ENCODE measurements at regions not wholly inside any gene's neighbourhood (a gene's known extent, or its start where the extent isn't known, plus 50 kb on each side); places are given as distances from the start of the nearest gene placed in this dataset.
A peak's percentile ranks its signal among the peaks of the same experiment; 100 is the strongest.

- Histone ChIP-seq H3K27ac (no peak overlapping the region), H3K4me3 (no peak overlapping the region)
- intact Hi-C loops (cut with DNase I), result no loop called here
Observed at GRCh38 chr7:25947669-25948516, 204.1 kb upstream of the NFE2L3 start.

GRCh38 chr7:25949736-25950487 is 202.1 kb upstream of the NFE2L3 start:
- no peak for DNase-seq
- Histone ChIP-seq H3K27me3 (peaks cover 0 to 5% (median 0%) of the 10 kb centered on the region in 3 donors), H3K36me3 (no peaks in the 10 kb centered on the region), H3K4me3 (peak overlapping the region; percentile 38 to 75 (median 62)), H3K4me1 (peaks cover 0 to 18% (median 16%) of the 10 kb centered on the region in 4 donors), H3K27ac (peak overlapping the region in 2 of 4 donors; percentile 34 to 44), H3K9me3 (no peaks in the 10 kb centered on the region)
- TF ChIP-seq POLR2AphosphoS5 (IDR thresholded peaks at IDR 0.05), result no peak
- no peak for TF ChIP-seq CTCF (IDR thresholded peaks at IDR 0.05)
- no peak for TF ChIP-seq EP300 (IDR thresholded peaks at IDR 0.05)
- TF ChIP-seq POLR2A (IDR thresholded peaks at IDR 0.05), result no peak
- intact Hi-C loops (cut with DNase I), result loop anchor here (5.0 kb wide), 1 partner anchor 1207 kb away; the partner anchor contains the start of gene HOXA7
- WGBS, 2 donors, result 4 to 8% methylated on average over 32 of the region's 32 CpGs

More at GRCh38 chr7:25947669-25948516, 204.1 kb upstream of the NFE2L3 start:
- TF ChIP-seq POLR2AphosphoS5 (IDR thresholded peaks at IDR 0.05) (no peak), CTCF (IDR thresholded peaks at IDR 0.05) (no peak), EP300 (IDR thresholded peaks at IDR 0.05) (no peak), POLR2A (IDR thresholded peaks at IDR 0.05) (no peak)
- Histone ChIP-seq H3K27me3 (peaks cover 0 to 5% (median 0%) of the 10 kb centered on the region in 3 donors), H3K4me1 (peaks cover 0 to 18% (median 16%) of the 10 kb centered on the region in 4 donors), H3K36me3 (no peaks in the 10 kb centered on the region), H3K9me3 (no peaks in the 10 kb centered on the region)
- 77 to 85% methylated on average over 13 of the region's 13 CpGs for WGBS, 2 donors
- DNase-seq, result no peak

GRCh38 chr7:25950488-25951413 is 201.2 kb upstream of the NFE2L3 start:
- TF ChIP-seq EP300 (IDR thresholded peaks at IDR 0.05) (no peak), CTCF (IDR thresholded peaks at IDR 0.05) (no peak), POLR2AphosphoS5 (IDR thresholded peaks at IDR 0.05) (peak in 1 of 4 donors; percentile 60)
- H3K27me3 ChIP-seq, result peaks cover 0 to 5% (median 0%) of the 10 kb centered on the region in 3 donors
- H3K4me1 ChIP-seq, result peaks cover 0 to 18% (median 16%) of the 10 kb centered on the region in 4 donors
- peak overlapping the region in 3 of 4 donors; percentile 34 to 59 (median 44) for H3K27ac ChIP-seq
- WGBS, 2 donors, result 1% methylated on average over 86 of the region's 86 CpGs
- peak; percentile 95 for DNase-seq
- H3K9me3 ChIP-seq, result no peaks in the 10 kb centered on the region
- intact Hi-C loops (cut with DNase I), result loop anchor here (5.0 kb wide), 1 partner anchor 1207 kb away; the partner anchor contains the start of gene HOXA7
- H3K36me3 ChIP-seq, result no peaks in the 10 kb centered on the region
- H3K4me3 ChIP-seq, result peak overlapping the region; percentile 38 to 75 (median 62)

All from sigmoid colon (tissue), 6 donors.